ENCODE measurements at regions not wholly inside any gene's neighbourhood (a gene's known extent, or its start where the extent isn't known, plus 50 kb on each side); places are given as distances from the start of the nearest gene placed in this dataset.

DNA sequence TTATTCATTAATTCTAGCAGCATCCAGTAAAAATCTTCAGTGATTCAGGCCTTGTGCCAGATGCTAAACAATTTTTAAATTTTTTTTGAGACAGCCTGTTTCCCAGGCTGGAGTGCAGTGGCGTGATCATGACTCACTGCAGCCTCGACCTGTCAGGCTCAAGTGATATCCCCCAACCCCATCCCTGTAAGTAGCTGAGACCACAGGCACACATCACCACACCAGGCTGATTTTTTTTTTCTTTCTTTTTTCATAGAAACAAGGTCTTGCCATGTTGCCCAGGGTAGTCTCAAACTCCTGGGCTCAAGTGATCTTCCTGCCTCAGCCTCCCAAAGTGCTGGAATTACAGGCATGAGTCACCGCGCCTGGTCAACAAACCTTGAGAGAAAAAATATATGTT is 705.5 kb downstream of the ARAP2 start:
- DNase-seq (ENCODE audit: low read depth) = peak; percentile 3

- no peak for DNase-seq (ENCODE audit: low read depth)
These were observed 704.8 kb downstream of the ARAP2 start for GRCh38 chr4:35539404-35540055.

DNA sequence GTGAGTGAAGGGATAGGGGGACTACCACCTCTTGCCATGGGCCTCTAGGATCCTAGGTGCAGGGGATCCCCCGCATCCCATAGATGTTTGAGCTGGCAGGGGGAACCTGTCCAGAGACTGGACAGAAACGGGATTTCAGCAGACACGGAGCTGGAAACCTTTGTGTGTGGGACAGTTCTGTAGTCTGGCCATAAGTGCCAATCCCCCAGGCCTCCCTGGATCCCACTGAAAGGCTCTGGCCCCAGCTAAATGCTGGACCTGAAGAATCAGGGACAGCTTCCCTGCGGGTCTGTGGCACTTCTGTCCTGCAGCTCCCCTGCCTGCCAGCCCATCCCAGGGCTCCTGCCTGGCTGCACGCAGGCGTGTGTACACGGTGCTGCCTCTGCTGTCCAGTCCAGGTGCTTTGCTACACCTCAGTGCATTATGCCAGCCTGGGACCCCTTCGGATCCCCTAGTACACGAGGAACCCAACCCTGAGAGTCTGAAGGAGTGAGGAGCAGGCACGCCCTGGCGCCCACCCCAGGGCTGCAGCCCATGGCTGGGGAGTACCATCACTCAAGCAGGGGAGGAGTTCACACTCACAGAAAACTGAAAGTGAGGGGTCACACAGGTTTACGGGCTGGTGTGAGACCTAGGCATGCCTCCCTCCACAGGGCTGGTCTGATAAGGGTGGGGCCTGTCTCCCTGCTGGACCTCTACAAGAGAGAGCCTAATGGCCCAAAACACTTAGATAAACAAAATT is 703.0 kb downstream of the ARAP2 start:
- no peak for DNase-seq (ENCODE audit: low read depth)

GRCh38 chr4:35541888-35542213 is 702.5 kb downstream of the ARAP2 start:
- no peak for DNase-seq (ENCODE audit: low read depth)

DNA sequence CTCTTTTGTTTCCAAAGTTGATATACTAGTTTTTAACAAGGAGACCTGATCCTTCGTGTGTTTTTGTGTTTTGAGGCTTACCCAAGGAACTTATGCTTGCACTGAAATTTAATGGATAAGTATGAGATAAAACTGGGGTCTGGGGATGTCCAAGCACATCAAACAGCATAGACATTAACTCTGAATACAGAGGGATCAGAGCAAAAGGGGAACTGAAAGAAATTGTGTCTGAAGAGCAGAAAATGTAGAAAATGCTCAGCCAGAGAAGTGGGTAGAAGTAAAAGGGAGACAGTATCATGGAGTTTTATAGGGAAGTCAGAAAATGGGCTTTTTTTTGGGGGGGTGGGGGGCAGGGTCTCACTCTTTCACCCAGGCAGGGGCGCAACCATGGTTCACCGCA is 695.4 kb downstream of the ARAP2 start:
- DNase-seq (ENCODE audit: low read depth) = no peak

DNA sequence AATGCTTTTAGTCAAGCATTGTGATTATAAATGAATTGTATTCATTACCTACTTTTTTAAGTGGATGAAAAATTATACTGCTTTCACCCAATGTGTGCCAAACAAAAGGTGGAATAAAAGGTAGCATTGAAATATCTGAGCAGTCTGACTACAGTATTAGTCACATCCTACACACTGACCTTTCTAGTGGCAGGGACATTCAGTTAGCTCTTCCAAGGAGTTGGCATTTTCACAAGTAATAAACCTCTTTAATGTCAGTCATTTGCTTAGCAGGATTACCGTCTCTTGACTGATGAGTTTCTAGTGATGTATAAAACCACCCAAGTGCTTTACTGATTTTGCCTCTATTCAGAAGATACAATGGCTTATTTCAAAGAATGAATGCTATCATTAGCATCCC is 687.9 kb downstream of the ARAP2 start:
- peak; percentile 5 for DNase-seq (ENCODE audit: low read depth)

GRCh38 chr4:35559559-35560365 is 684.6 kb downstream of the ARAP2 start:
- no peak for DNase-seq (ENCODE audit: low read depth)

- no peak for DNase-seq (ENCODE audit: low read depth)
These were observed 681.5 kb downstream of the ARAP2 start for GRCh38 chr4:35562861-35563260.

- DNase-seq (ENCODE audit: low read depth) = no peak
These were observed 678.7 kb downstream of the ARAP2 start for GRCh38 chr4:35565640-35566039.

- no peak for DNase-seq (ENCODE audit: low read depth)
These were observed 653.3 kb downstream of the ARAP2 start for GRCh38 chr4:35591035-35591434.

DNA sequence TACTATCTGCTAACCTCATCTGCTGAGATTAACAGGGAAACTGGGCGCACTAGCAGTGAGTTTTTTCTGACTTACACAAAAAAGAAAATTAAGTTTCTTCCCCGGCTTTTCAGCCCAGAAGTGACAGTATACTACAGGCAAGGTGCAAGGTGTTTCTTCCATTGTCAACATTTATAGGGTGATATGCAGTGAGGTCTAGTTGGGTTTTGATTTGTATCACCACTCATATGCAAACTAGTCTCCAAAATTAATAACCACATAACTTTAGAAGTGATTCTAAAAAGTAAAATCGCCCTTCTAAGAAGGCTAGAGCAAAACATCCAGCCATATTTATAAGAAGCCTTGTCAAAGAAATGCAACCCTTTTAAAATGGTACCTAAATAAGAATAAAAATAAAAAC is 640.1 kb downstream of the ARAP2 start:
- no peak for DNase-seq (ENCODE audit: low read depth)

DNA sequence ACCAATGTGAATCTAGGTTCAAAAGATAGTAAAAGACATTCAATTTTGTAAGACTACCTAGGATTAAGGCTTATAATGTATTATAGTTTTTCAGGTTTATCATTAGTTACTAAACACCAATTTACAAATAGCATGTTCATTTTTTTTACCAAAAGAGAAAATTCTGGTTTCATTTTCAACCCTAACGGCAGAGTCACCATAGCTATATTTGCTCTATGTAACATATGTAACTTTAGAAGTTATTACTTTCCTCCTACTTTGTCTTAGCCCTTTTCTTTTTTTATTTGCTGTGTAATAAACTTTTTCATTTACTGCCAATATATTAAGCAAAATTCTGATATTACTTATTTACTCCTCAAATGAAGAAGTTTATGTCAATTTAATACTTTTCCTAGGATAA is 639.6 kb downstream of the ARAP2 start:
- DNase-seq (ENCODE audit: low read depth) = no peak

- DNase-seq (ENCODE audit: low read depth) = no peak
These were observed 636.1 kb downstream of the ARAP2 start for GRCh38 chr4:35608205-35608604.

DNA sequence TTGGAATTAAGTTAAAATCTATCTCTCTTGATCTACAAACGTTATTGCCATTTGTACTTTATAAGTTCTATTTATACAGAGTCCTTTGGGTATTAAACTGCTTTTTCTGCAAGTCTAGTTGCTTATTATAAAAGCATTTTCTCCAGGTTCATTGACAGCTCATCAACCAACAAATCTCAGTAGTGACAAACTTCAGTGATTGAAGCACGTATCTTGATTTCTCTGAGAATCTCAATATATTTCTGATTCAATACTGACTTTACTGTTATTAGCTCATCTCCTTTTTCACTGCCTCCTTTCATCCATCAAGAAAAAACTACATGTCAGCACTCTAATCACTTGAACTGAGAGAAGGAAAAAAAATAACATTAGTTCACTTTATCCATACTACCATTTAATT is 630.2 kb downstream of the ARAP2 start:
- DNase-seq (ENCODE audit: low read depth) = no peak

GRCh38 chr4:35639929-35640328 is 604.4 kb downstream of the ARAP2 start:
- DNase-seq (ENCODE audit: low read depth) = no peak

GRCh38 chr4:35643661-35644060 is 600.7 kb downstream of the ARAP2 start:
- DNase-seq (ENCODE audit: low read depth) = no peak

DNA sequence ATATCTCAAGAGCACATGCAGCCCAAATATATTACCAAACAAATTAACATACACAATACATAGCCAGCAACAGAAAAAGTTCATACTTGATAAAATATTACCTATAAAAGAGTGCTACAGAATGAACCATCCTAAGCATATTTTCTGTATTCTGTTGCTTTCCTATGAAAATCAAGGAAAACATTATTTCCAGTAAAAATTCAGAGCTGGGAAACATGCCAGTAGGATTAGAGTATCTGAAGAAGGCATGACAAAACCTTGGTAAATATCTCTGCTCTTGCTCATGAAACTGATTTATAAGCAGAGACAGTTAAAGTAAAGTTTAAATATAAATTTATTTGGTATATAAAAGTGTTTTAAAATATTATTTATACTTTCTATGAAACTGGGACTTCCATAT is 599.7 kb downstream of the ARAP2 start:
- DNase-seq (ENCODE audit: low read depth) = no peak

- no peak for DNase-seq (ENCODE audit: low read depth)
These were observed 595.3 kb downstream of the ARAP2 start for GRCh38 chr4:35649011-35649410.

GRCh38 chr4:35649778-35650177 is 594.5 kb downstream of the ARAP2 start:
- no peak for DNase-seq (ENCODE audit: low read depth)

- no peak for DNase-seq (ENCODE audit: low read depth)
These were observed 592.1 kb downstream of the ARAP2 start for GRCh38 chr4:35652197-35652596.

- DNase-seq (ENCODE audit: low read depth) = no peak
These were observed 590.9 kb downstream of the ARAP2 start for GRCh38 chr4:35653451-35653850.

- DNase-seq (ENCODE audit: low read depth) = no peak
These were observed 571.2 kb downstream of the ARAP2 start for GRCh38 chr4:35673137-35673536.

DNA sequence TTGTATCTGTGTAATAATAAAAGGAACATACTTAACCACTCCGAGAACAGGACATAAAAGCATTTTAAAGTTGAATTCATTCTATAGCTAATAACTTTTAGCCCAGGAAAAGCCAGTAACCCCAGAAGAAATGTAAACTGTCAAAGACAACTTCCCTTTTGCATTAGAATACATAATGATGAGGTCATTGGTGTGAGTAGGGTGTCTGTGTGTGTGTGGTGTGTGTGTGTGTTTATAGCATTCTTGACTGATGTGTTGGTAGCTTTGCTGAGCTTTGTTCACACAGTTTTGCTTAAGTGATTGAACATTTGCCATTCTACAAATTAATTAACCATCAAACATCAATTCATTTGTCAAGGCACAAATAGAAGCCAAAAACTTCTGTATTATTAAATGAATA is 559.6 kb downstream of the ARAP2 start:
- DNase-seq (ENCODE audit: low read depth) = no peak
